Breast epithelium (tissue), 4 donors: ENCODE measurements at regions not wholly inside any gene's neighbourhood (a gene's known extent, or its start where the extent isn't known, plus 50 kb on each side); places are given as distances from the start of the nearest gene placed in this dataset.

ENCODE experiments used
- DNase-seq, 2 donors: peaks; one replicate each; pipeline ENCODE4 v3.0.0-alpha.2; 2019; ENCODE audit warnings: low spot score in 2 of 2
- H3K27ac ChIP-seq, 2 donors: fragments of 200-600 bp; sonication (generic) in 1 of 2; one replicate each; pipeline ENCODE4 v1.5.1; 2016 to 2019; ENCODE audit warnings: mild to moderate bottlenecking in 1 of 2
- H3K27me3 ChIP-seq, 2 donors: fragments of 200-600 bp; sonication (generic) in 1 of 2; one replicate each; pipeline versions ENCODE4 v1.5.1 to v1.6.0; 2017 to 2019; ENCODE audit warnings: control low read depth in 1 of 2, mild to moderate bottlenecking in 1 of 2
- H3K36me3 ChIP-seq: fragments of 200-600 bp; one replicate; pipeline ENCODE4 v1.5.1; 2019
- H3K4me1 ChIP-seq, 2 donors: fragments of 200-600 bp; sonication (generic); one replicate each; pipeline ENCODE4 v1.5.1; 2016 to 2019; ENCODE audit warnings: control low read depth in 1 of 2
- H3K4me3 ChIP-seq, 3 donors: fragments of 200-600 bp; sonication (generic); 1 replicate in 2 of 3; 2 replicates in 1 of 3; pipeline ENCODE4 v1.5.1; 2016 to 2019; ENCODE audit warnings: mild to moderate bottlenecking in 3 of 3, moderate library complexity in 2 of 3
- H3K9me3 ChIP-seq, 2 donors: fragments of 200-600 bp; sonication (generic) in 1 of 2; one replicate each; pipeline ENCODE4 v1.5.1; 2016 to 2019; ENCODE audit warnings: control low read depth in 1 of 2
- POLR2A ChIP-seq: fragments of 450-650 bp; IDR thresholded peaks from one replicate; pipeline ENCODE4 v1.6.1; 2016; ENCODE audit warnings: antibody characterized with exemption, mild to moderate bottlenecking, moderate library complexity
- POLR2AphosphoS5 ChIP-seq, 3 donors: sonication (generic); formaldehyde crosslinking; IDR thresholded peaks; one replicate each; pipeline ENCODE4 v1.6.1; 2017; ENCODE audit warnings: antibody characterized with exemption in 3 of 3
- intact Hi-C: fragments of 100-400 bp; cut with DNase I; formaldehyde crosslinking; loops from one replicate; pipeline ENCODE4 v1.15.1; 2023; ENCODE audit warnings: low total_unique reads
- TF ChIP-seq, protein P1 (sequence below), 3 donors: fragments of 450-650 bp; IDR thresholded peaks; one replicate each; pipeline ENCODE4 v1.5.1; 2016 to 2017; ENCODE audit warnings: antibody characterized with exemption in 3 of 3, mild to moderate bottlenecking in 3 of 3, moderate library complexity in 3 of 3

DNA sequence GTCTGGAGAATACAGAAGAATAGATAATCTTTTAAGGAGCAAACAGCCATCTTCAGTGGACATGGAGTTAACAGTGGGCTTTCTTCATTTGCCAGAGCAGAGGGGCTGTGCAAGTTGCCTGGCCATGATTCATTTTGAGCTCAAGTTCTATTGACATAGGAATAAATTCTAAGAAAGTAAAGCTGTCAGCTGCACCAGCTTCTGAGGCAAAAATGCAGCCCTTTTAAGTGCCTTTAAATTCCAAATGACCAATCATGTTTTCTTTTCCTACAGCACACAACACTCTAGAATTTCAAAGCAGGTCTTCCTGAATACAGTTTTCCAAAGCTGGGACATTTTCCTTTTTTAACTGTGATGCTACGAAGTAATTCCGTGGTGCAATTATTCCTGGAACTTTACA lies 246.4 kb upstream of the NT5C1B start:
- DNase-seq: no peak
- Histone ChIP-seq H3K9me3 (no peaks in the 10 kb centered on the region), H3K27ac (no peak overlapping the region), H3K27me3 (no peaks in the 10 kb centered on the region), H3K4me3 (no peak overlapping the region), H3K4me1 (no peaks in the 10 kb centered on the region), H3K36me3 (no peaks in the 10 kb centered on the region)
- intact Hi-C loops: no loop called here
- TF ChIP-seq, protein P1, sequence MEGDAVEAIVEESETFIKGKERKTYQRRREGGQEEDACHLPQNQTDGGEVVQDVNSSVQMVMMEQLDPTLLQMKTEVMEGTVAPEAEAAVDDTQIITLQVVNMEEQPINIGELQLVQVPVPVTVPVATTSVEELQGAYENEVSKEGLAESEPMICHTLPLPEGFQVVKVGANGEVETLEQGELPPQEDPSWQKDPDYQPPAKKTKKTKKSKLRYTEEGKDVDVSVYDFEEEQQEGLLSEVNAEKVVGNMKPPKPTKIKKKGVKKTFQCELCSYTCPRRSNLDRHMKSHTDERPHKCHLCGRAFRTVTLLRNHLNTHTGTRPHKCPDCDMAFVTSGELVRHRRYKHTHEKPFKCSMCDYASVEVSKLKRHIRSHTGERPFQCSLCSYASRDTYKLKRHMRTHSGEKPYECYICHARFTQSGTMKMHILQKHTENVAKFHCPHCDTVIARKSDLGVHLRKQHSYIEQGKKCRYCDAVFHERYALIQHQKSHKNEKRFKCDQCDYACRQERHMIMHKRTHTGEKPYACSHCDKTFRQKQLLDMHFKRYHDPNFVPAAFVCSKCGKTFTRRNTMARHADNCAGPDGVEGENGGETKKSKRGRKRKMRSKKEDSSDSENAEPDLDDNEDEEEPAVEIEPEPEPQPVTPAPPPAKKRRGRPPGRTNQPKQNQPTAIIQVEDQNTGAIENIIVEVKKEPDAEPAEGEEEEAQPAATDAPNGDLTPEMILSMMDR (IDR thresholded peaks at IDR 0.05): no peak
- no peak for TF ChIP-seq POLR2A
- no peak for TF ChIP-seq POLR2AphosphoS5 (IDR thresholded peaks at IDR 0.05)

DNA sequence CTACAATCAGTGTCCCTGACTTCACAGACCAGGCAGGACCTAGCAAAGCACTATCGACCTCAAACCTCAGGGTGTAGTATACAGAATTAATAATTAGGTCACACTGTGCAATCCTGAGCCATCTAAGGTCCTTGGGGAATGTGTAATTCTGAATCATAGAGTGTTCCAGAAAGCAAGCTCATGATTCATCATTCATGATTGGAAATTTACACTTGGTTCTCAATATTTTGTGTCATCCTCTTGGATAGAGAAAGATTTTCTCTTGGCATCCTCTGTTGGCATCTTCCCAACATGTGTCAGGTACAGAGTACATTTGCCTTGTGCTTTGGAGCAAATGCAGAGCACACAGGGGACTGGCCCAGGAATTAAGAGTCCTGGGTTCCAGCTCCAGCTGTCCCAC lies 245.0 kb upstream of the NT5C1B start:
- TF ChIP-seq POLR2A (no peak), POLR2AphosphoS5 (IDR thresholded peaks at IDR 0.05) (no peak)
- no peaks in the 10 kb centered on the region for H3K4me1 ChIP-seq
- intact Hi-C loops: no loop called here
- H3K36me3 ChIP-seq: no peaks in the 10 kb centered on the region
- H3K27ac ChIP-seq: no peak overlapping the region
- no peaks in the 10 kb centered on the region for H3K9me3 ChIP-seq
- H3K4me3 ChIP-seq: no peak overlapping the region
- no peak for DNase-seq
- H3K27me3 ChIP-seq: no peaks in the 10 kb centered on the region

DNA sequence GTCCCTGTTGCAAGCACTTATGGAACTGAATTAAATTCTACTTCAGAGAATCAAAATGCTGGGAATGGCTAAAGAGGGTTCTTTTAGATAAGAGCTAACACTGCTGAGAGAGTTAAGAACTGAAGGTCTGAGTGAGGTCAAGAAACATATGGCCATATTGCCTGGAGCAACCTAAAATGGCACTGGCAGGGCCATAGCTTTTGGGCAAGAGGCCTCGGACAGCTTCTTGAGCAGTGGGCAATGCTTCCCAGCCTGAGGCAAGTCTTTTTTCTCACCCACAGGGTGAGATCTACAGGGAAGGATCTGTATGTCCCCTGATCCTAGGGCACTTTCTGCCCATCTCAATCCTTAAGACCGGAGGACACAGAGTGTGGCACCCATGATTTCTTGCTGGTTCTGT lies 244.6 kb upstream of the NT5C1B start:
- Histone ChIP-seq H3K4me3 (no peak overlapping the region), H3K9me3 (no peaks in the 10 kb centered on the region), H3K4me1 (no peaks in the 10 kb centered on the region), H3K27ac (no peak overlapping the region), H3K36me3 (no peaks in the 10 kb centered on the region), H3K27me3 (no peaks in the 10 kb centered on the region)
- TF ChIP-seq, protein P1 (IDR thresholded peaks at IDR 0.05): no peak
- no peak for TF ChIP-seq POLR2AphosphoS5 (IDR thresholded peaks at IDR 0.05)
- intact Hi-C loops: no loop called here
- no peak for DNase-seq

DNA sequence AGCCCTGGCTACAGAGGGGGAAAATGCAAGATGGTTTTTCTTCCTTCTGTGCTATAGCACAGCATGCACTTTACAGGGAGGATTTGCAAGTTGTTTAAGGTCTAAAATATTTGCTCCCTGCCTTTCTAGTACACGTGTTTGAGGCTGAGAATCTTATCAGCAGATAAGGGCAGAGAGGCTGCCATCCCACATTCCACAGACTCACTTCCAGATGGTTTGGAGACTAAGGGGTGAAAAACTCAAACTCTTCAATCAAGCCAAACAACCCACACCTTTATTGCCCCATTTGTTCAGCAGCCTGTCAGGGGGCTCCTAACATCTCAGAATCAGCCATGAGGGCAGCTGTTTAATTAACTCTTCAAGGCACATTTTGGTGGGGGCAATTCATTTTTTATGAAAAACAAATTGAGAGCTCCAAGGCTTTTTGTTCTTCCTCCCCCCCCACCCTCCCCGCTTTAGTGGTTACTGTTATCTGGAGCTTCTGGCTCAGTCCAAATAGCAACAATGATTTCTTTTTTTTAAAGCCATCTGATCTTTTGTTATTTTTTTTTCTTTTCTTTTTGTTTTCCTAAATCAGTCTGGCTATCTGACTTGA lies 242.6 kb upstream of the NT5C1B start:
- H3K36me3 ChIP-seq: no peaks in the 10 kb centered on the region
- no peak for DNase-seq
- TF ChIP-seq, protein P1 (IDR thresholded peaks at IDR 0.05): no peak
- no peak for TF ChIP-seq POLR2A
- no peak for TF ChIP-seq POLR2AphosphoS5 (IDR thresholded peaks at IDR 0.05)
- H3K27me3 ChIP-seq: no peaks in the 10 kb centered on the region
- H3K27ac ChIP-seq: no peak overlapping the region
- no peaks in the 10 kb centered on the region for H3K4me1 ChIP-seq
- no peak overlapping the region for H3K4me3 ChIP-seq
- no peaks in the 10 kb centered on the region for H3K9me3 ChIP-seq
- intact Hi-C loops: no loop called here

GRCh38 chr2:18830962-18831361 lies 241.6 kb upstream of the NT5C1B start:
- no peaks in the 10 kb centered on the region for H3K4me1 ChIP-seq
- H3K27ac ChIP-seq: no peak overlapping the region
- H3K9me3 ChIP-seq: no peaks in the 10 kb centered on the region
- no peak for DNase-seq
- no peaks in the 10 kb centered on the region for H3K27me3 ChIP-seq
- no peak overlapping the region for H3K4me3 ChIP-seq
- TF ChIP-seq, protein P1 (IDR thresholded peaks at IDR 0.05): no peak
- TF ChIP-seq POLR2A: no peak
- no peak for TF ChIP-seq POLR2AphosphoS5 (IDR thresholded peaks at IDR 0.05)
- intact Hi-C loops: no loop called here
- no peaks in the 10 kb centered on the region for H3K36me3 ChIP-seq

- DNase-seq: no peak
- Histone ChIP-seq H3K36me3 (no peaks in the 10 kb centered on the region), H3K9me3 (no peaks in the 10 kb centered on the region), H3K27ac (peak overlapping the region in 1 of 2 donors; percentile 44), H3K4me1 (no peaks in the 10 kb centered on the region), H3K4me3 (no peak overlapping the region), H3K27me3 (no peaks in the 10 kb centered on the region)
- intact Hi-C loops: no loop called here
- TF ChIP-seq POLR2AphosphoS5 (IDR thresholded peaks at IDR 0.05) (no peak), POLR2A (no peak)
- TF ChIP-seq, protein P1 (IDR thresholded peaks at IDR 0.05): no peak
Measured at GRCh38 chr2:18829976-18830375, 240.6 kb upstream of the NT5C1B start.
